GM18870 (cell line): ENCODE measurements at regions not wholly inside any gene's neighbourhood (a gene's known extent, or its start where the extent isn't known, plus 50 kb on each side); places are given as distances from the start of the nearest gene placed in this dataset.

Source experiments
- ATAC-seq: cut with Tn5 transposase; IDR thresholded peaks from one replicate; pipeline ENCODE4 v1.9.1; 2021; ENCODE audit warnings: moderate library complexity; ENCODE audit not compliant: unreplicated experiment

DNA sequence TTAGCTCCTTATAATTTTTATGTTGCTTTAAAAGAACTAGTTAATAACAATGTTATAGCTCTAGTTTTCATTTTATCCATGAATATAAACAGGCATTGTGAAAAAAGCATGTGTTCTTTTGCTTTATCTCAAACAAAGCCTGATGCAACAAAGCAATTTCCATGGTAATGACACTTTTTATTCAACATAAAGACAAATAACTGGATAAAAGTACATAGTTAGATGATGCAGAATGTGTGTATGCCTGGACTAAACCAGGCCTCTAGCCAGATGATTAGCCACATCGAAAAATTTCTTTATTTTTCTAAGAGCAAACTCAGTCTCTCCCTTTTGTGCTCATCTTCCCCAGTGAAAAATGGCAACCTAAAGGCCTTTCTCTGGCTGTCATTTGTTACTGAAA is 125.6 kb upstream of the TARS1 start:
- ATAC-seq = no peak

DNA sequence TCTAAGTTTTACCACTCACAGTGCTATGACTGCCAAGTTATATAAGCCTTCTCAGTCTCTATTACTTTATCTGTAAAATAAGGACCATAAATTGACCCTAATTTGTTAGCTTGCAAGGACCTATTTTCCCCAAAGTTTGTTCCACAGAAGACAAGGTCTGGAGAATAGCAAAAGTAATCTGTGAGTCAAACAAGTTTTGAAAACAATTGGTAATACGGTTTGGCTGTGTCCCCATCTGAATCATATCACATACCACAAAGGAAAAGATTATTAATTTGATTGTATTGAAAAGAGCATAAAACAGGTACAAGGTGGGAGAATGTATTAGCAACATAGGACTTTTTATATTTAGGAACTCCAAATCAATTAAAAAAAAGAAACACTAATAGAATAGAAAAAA is 124.0 kb upstream of the TARS1 start:
- ATAC-seq = no peak

DNA sequence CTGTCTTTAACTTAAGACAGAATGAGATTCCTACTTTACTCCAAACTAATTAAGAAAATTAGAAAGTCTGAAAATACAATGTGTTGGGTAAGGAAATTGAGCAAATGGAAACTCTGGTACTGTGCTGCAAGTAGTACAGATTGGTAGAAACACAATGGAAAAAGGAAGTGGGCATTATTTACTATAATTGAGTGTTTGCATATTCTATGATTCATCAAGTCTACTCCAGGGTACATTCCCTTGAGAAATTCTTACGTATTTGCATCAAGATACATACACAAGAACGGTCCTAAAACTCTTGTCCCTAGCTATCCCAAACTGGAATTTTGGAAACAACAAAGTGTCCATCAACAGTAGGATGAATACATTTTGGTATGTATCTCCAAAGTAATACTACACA is 123.5 kb upstream of the TARS1 start:
- ATAC-seq = no peak

DNA sequence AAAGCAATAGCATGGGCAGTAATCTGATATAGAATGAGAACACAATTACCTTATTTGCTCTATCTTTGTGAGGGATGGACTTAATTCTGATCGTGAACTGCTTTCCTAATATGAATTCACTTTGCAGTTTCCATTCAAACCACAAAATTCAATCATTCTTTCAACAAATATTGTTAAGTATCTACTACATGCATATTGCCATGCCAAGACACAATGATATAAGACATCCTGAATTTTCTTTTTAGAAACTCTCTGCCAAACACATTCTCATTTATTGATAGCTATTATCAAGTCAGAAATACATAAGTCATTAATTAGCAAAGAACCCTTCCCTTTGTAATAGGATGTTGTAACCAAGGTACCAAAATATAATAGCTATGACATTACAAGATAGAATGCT is 121.6 kb upstream of the TARS1 start:
- no peak for ATAC-seq

DNA sequence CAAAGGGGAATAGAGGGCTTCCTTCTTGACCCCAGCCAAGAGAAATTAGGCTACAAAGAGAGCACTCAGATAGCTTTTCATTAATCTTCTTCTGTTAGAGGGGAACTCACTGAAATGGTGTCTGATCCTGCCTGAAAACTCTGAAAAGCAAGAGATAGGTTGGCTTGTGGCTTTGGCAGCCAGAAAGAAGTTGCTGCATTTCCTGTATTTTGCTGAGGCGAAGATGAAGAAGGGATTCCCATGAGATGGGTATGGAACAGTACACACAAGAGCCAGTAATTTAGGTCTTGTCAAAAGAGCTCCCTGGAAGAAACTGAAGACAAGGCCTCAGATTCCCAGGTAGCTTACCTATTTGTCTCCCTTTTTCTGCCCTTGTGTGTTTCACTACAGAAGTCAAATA is 120.9 kb upstream of the TARS1 start:
- ATAC-seq = no peak

DNA sequence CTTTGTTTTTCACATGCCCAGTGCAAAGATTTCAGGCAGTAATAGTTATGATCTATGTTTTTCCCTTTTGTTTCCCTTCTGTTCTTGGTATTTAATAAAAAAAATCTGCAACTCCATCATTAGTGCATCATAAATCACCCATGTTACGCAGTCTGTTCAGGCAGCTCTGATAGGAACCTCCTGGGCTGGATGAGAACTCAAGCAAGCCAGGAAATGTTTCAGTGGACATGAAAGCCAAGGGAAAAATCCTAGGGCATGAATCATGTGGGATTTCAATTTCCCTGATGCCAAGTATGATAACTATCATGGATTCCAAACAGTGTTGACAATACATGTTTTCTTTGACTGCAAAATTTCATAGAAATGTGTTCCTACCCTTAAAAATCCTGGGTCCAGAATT is 119.7 kb upstream of the TARS1 start:
- no peak for ATAC-seq

DNA sequence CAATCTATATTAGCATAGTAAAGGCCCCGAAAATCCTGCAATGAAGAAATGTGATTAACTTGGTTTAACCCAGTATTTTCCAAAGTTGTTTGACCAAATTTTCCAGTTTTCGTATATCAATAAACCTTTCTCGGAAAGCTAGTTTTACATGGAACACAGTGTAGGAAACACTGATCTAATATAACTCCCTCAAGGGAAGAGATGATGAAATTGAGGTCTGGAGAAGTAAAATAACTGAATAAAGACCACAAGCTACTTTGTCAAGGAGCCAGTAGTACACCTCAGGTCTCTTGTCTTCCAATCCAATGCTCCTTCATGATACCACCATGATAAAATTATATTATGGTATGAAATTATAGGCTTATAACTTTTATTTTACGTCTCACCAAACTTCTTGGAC is 118.1 kb upstream of the TARS1 start:
- no peak for ATAC-seq

DNA sequence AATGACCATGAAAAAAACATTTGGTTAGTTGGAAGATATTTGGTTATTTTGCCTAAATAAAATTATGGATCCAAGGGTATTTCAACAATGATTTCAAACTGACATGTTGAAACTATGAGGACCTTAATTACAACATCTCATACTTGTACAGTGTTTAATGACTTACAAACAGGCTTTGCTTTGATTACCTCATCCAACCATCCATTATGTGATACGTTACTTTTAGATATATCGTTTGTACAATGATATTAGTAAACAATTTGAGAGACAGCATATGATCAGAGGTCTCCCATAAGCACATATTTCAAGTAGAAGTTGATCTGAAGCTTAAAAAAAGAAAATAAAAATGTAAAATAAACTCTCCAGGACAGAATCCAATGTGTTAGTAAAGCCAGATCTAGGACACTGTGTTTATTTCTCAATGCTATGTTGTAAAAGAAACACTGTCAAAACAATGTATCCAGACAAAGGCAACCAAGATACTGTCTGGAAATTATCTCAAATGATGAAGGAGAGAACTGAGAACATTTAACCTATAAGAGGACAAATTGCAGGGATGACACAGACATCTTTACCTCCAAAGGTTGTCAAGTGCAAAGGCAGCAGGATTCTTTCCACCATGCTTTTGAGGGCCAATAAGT is 116.0 kb upstream of the TARS1 start:
- no peak for ATAC-seq

DNA sequence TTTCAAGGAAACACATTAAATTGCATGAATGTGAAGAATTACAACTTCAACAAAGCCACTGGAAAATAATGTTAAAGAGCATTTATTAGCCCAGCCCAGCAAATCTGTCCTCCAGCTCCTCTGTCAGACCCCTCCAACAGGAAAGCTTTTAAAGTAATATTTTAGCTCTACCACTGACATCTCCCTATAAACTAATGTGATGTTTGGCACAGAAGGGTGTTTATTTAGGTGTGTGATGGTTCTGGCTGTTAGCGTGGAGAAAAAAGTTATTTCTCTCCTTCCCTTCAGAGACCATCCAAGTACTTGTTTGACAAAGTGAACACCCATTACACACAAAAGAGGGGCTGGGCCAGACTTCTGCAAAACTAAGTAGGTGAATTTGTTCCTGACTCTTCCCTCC is 111.9 kb upstream of the TARS1 start:
- no peak for ATAC-seq

DNA sequence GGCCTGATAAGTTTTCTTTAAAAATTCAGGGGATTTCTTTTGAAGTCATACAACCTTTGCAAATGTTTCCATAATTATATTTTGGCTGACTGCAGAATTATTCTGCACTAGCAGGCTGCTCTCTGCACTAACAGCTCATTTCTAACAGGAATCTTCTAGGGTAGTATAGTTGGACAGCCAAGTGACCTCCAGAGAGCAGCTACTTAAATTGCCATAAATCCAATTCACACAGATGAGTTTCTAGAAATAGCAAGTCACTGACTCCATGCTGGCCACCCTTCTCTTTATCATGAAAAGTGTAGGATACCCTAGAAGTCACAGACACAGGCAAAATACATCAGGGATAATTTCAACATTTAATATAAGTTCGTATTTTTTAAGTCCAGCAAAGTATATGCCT is 110.9 kb upstream of the TARS1 start:
- no peak for ATAC-seq

DNA sequence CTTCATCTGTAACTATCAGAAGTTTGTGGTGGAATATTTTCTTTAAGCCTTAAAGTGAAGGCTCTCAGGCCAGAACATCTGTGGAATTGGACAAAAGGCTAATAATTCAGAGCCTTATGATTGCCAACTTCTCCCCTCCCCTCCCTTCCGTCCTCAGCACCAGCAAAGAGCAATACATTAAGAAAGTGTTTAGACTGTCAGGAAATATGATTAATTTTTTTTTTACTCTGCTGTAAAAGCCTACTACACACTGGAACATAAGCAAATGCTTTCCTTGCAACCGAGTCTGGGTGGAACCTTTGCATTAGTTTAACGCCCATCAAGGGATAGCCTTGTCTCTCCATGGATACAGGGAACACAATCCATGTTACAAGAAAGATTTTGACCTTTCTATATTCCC is 110.3 kb upstream of the TARS1 start:
- ATAC-seq = no peak

DNA sequence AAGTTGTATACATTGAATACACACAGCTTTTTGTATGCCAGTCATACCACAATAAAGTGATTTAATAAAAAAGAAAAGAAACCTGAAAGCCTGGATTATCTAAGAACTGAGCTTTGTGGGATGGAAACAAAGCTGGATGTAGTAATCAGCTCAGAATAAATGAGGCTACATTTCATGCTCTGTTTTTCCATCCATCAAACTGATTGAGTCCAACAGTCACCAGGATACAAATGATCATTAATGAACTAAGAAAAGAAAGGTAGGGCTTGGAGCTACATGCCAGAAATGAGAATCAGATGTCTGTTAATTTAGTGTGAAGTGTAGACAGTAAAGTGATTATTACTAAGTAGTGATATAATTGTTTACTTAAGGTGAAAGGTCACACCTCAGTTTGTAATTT is 109.8 kb upstream of the TARS1 start:
- ATAC-seq = no peak

DNA sequence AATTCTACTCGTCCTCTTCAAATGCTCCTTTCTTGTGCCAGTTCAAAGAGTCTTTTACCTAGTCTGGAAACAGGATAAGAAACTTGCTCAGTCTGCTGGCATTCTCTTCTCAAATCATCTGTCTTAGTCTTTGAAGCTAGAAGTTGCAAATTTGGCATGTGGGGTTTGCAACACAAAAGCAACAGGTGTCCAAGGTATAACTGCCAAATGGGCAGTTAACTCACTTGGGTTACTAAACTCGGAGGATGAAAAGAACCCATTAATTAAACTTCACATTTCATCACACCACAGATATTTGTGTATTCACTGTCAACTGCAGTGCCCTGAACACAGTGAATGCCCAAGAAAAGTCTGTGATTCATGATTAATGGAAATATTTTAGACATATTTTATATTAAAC is 108.0 kb upstream of the TARS1 start:
- ATAC-seq = no peak

DNA sequence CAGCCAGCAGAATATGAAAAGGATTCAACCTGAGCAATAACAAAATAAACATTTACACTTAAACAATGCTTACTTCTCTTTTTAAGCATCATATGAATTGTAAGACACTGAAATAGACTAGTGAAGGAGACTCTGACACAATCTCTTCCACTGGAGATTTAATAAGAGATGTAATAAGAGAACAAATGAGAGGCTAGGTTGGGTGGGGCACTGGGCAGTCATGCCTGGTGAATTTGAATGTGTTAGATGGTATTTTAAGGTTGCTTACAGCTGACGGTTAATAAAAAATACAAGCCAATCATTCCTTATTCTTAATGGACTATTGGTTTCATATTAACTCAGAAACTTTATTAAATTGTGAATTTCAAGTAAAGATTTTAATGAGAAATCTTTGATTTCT is 105.9 kb upstream of the TARS1 start:
- no peak for ATAC-seq

DNA sequence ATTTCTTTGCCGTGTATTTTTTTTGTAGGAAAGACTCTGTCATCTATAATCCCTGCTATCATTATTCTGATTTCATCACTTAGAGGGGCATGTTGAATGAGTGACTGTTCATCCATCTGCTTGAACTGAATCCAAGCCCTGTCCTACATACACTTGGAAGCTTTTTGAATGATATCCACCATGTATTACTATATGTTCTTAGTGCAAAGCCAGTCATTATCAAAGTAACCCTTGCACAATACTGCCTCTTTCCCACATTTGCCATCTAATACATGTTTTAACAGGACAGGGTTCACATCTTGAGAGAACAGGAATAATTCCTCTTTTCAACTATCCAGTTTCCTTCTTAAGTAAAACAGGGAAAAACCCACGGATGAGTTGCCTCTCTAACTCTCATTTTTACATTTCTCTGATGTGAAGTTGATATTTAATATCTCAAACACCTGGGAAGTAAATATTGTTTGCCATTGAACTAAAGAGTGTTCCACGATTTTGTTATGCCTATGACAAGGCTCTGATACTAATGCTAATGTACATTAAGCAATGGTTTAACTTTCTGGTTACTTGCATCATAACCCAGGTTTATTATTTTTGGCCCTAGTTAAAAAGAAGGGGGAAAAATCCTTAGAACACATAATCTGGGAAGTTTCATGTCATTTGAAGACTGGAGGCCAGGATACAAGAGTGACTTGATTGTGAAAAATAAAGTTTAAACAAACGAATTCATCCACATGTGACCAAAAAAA is 103.7 kb upstream of the TARS1 start:
- no peak for ATAC-seq

DNA sequence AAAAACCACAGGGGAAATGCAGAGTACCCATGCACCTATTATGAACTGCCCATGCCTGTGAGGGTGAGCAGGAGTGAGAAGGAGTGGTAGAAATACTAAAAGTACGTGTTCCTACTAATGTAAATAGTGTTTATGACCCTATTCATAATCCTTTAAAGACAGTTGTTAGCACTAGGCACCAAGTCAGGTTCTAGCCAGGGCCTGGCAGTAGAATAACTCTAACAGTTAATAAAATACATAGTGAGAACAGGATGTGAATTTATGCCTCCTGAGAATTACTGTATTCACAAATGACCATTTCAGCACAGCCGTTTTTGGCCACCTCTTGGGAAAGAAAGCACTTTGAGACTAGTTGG is 103.2 kb upstream of the TARS1 start:
- ATAC-seq = no peak

DNA sequence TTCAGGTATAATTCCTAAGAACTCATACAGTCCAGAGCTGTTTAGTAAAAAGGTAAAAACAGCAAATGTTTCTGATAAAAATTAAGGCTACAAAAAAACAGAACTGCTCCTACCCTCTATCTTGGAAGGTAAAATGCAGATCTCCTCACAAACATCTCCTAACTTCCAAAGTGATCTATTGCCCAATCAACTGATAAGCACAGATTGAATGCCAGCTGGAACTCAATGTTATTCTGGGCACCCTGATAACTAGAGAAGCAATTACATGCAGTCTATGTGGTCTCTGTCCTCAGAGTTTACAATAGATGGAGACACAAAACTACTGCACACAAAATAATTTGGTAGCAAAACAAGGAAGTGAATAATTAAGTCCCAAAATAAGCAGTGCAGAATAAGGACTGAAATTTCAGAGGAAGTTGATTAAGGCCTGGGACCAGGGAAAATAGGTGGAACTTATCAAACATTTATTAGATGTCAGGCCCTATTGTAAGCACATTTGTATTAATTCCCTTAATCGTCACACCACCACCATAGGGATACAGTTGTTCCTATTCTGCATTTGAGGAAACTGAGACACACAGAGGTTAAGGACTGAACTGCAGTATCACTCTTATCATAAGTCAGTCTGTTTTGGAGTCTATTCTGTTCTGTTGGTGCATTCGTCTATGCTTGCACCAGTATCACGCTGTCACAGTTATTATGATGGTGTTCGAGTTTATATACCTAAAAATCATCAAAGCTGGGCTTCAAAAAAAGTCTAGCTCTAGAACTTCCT is 102.2 kb upstream of the TARS1 start:
- ATAC-seq = no peak

DNA sequence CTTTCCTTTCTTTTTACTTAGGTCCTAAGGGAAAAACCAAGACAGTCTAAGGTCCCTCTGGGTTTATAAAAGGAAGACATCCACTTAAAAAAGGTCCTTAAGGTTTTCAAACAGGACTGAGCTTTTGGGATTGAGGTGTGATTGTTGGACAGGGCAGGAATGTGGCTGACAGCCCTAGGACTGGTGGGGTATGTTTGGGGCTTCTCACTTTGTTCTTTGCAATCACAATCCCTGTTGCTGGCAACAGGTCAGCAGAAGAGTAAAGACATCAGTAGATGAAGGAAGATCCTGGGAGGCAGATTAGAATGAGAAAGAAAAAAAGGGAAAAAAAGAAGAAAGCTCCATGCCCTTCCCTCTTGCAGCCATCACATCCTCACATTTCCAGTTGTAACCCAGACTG is 101.4 kb upstream of the TARS1 start:
- ATAC-seq = no peak

DNA sequence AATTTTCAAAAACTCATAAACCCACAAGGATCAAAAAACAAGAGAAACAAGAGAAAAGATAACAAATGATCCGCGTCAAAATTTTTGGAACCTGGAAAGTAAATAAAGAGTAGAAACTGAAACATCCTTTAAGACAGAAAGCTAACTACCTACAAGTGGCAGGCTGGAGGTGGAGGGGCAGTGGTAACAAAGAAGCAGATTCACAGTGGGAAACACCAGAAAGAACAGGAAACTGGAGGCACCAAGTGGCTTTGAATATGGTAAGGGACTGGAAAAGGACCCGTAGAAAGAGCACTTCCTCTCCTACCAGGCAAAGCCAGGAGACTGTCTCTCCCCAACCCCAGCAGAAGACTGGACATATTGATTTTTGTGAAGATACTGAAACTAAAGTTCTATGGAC is 100.6 kb upstream of the TARS1 start:
- ATAC-seq = no peak

DNA sequence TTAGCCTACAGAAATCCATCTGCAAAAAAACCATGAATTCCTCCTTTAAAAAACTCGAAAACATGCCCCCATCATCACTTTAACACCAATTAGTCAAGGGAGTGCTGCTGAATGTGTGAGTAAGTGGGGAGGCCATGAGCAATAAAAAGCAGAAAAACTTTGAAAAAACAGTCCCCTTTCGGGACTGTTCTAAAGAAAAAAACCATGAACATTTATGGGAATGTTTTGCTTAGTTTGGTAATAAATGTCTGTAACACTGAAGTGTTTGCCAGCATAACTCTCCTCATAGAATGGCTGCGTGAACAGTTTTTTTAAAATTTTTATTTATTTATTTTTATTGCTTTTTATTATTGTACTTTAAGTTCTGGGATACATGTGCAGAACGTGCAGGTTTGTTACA is 99.4 kb upstream of the TARS1 start:
- ATAC-seq = no peak

DNA sequence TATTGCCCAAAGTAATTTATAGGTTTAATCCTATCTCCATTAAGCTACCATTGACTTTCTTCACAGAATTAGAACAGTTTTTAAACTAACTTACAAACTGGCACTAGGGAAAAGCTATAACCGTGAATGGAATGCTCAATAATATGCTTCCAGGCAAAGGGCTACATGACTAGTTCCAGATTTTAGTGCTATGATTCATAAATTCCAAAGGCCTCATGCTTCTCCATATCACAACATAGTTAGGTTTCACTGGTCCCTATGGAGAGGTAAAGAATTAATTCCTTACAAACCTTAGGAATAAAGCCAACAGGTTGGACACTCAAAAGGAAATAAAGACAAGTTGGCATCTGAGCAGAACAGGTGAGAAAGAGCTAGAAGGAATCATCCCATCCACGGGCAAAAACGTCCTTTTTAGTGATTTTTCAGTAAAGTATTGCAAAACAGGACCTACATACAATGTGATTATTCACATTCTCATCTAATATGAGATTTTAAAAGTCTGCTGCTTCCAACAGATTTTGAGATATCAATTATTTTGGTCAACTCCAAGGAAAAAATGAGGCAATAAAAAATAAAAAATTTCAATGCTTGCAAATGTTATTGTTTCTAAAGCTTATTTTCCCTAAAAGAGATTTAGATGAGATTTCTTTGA is 97.0 kb upstream of the TARS1 start:
- ATAC-seq = no peak

DNA sequence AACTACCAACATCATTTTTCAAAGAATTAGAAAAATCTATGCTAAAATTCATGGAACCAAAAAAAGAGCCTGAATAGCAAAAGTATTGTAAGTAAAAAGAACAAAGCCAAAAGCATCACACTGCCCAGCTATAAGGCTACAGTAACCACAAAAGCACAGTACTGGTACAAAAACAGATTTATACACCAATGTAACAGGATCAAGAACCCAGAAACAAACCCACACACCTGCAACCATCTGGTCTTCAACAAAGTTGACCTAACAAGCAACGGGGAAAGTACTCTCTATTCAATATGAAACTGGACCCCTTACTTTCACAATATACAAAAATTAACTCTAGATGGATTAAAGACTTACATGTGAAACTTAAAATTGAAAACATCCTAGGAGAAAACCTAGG is 94.2 kb upstream of the TARS1 start:
- ATAC-seq = peak; percentile 94
